GM18507 (cell line): ENCODE measurements at regions not wholly inside any gene's neighbourhood (a gene's known extent, or its start where the extent isn't known, plus 50 kb on each side); places are given as distances from the start of the nearest gene placed in this dataset.

Source experiments
- DNase-seq: peaks from one replicate; pipeline ENCODE4 v3.0.0; 2011; ENCODE audit warnings: low read depth; ENCODE audit not compliant: insufficient read length; ENCODE audit errors: extremely low spot score
- FAIRE-seq: peaks from 2 replicates; lab custom pipeline; 2011; peaks lifted over from hg19 to GRCh38; lab: Jason Lieb, UNC

GRCh38 chr1:36534711-36535412 lies 52.1 kb upstream of the CSF3R start:
- FAIRE-seq, result no peak
- no peak for DNase-seq

- no peak for FAIRE-seq
- DNase-seq, result no peak
Observed at GRCh38 chr1:36533897-36534296, 51.2 kb upstream of the CSF3R start.

- no peak for DNase-seq
- no peak for FAIRE-seq
Observed at GRCh38 chr1:36532810-36533401, 50.2 kb upstream of the CSF3R start.
